ENCODE measurements at regions not wholly inside any gene's neighbourhood (a gene's known extent, or its start where the extent isn't known, plus 50 kb on each side); places are given as distances from the start of the nearest gene placed in this dataset.

DNA sequence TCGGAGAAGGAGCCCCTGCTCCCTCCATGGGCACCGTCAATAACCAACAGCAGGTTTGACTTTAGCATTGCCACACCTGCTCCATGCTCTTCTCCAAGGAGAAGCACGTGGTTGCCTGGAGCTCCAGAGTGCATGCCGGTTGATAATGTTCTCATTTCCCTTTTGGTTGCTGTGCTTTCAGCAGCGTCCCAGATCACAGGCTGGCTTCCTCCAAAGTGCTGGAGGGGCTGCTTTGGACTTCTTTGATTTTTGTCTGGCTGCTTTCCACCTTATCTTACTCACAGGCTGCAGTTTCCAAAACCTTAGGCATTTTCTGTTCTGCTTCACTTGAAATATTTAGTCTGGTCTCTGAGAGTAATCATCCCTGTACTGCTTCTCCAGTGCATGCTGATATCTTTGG, 123.8 kb upstream of the IRS2 start:
- in situ Hi-C loops (cut with MboI; ENCODE audit: low sequenced_read_pairs), result no loop called here

DNA sequence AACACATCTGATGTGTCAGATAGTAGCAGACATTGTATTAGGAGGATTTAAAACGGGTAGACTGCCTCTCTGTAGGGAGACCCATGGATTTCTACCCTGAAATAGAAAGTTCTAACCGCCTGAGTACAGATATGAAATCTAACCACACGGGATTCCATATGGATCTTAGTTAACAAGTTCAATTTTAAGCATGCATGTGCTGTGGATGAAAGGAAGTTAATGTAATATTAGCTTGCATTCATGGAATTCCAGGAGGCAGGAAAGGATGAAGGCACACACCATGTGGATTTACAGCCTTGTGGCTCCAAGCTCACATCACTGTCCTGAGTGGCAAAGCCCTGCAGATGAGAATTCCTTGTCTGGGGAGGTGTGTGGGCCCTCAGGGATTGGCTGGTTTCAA, 120.6 kb upstream of the IRS2 start:
- H3K9me3 ChIP-seq, result no peaks in the 10 kb centered on the region
- no peaks in the 10 kb centered on the region for H3K4me1 ChIP-seq
- no peaks in the 10 kb centered on the region for H3K27me3 ChIP-seq (ENCODE audit: low read depth)
- no peak for DNase-seq (ENCODE audit: low spot score in 2 of 2)
- H3K4me3 ChIP-seq, result no peak overlapping the region
- H3K36me3 ChIP-seq (replicated peaks), result no peaks in the 10 kb centered on the region
- in situ Hi-C loops (cut with MboI; ENCODE audit: low sequenced_read_pairs), result no loop called here

More for the DNA sequence above, 123.8 kb upstream of the IRS2 start:
- Histone ChIP-seq H3K27me3 (ENCODE audit: low read depth) (no peaks in the 10 kb centered on the region), H3K4me3 (no peak overlapping the region), H3K9me3 (no peaks in the 10 kb centered on the region), H3K4me1 (no peaks in the 10 kb centered on the region), H3K36me3 (replicated peaks) (no peaks in the 10 kb centered on the region)
- no peak for DNase-seq (ENCODE audit: low spot score in 2 of 2)

DNA sequence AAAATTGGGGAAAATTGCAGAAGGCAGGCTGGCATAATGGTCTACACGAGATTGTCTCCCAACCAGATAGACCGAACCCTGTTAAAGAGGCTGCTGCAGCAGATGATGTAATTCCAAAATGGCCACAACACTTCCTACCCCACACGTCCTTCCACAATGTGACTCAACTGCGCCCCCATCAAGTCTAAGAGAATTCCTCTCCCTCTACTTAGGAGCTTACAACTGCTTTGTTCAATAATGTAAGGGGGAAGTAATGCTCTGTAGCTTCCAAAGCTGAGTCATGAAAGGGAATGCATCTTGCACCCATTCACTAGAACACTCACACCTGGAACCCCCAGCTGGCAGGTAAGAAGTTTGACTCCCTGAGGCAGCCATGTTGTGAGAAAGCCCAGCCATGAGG, 117.8 kb upstream of the IRS2 start:
- Histone ChIP-seq H3K4me1 (no peaks in the 10 kb centered on the region), H3K27me3 (ENCODE audit: low read depth) (no peaks in the 10 kb centered on the region), H3K9me3 (no peaks in the 10 kb centered on the region), H3K36me3 (replicated peaks) (no peaks in the 10 kb centered on the region), H3K4me3 (no peak overlapping the region)
- in situ Hi-C loops (cut with MboI; ENCODE audit: low sequenced_read_pairs), result no loop called here
- DNase-seq (ENCODE audit: low spot score in 2 of 2), result peak in 1 of 2 experiments; percentile 22

DNA sequence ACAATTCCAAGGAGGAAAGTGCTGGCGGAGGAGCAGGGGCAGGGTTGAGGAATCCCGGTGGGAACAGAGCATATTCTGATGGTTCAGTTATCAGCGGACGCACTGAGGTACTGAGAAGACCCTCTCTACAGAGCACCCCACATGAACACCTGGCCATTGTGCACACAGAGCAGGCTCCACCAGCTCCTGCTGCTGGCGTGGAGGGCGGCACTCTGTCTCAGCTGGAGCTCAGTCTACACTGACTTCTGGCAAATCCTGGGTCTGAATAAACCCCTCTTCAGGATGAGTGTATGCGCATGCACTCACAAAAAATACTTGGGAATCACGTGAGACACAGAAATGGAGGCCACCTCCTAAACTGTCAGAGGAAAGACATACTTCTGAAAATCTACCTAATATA, 114.4 kb upstream of the IRS2 start:
- Histone ChIP-seq H3K36me3 (replicated peaks) (no peaks in the 10 kb centered on the region), H3K4me3 (no peak overlapping the region), H3K27me3 (ENCODE audit: low read depth) (no peaks in the 10 kb centered on the region), H3K9me3 (no peaks in the 10 kb centered on the region), H3K4me1 (no peaks in the 10 kb centered on the region)
- in situ Hi-C loops (cut with MboI; ENCODE audit: low sequenced_read_pairs), result no loop called here
- DNase-seq (ENCODE audit: low spot score in 2 of 2), result no peak

DNA sequence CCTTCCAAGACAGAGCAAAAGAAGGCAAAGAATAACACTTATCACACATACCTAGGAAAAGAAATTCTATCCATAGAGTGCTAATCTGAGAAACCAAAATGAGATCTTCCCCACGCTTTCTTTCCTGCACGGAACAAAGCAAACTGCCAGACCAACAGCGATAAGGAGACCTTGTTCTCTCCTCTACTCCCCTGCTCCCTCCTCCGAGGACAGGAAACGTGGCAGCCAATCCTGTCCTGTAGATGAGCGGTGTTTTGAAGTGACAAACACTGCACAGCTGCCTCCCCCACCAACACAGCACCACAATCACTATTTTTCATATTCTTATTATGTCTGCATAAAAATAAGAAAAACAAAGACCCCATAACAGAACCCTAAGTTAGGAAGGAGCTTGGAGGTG, 113.9 kb upstream of the IRS2 start:
- H3K36me3 ChIP-seq (replicated peaks), result no peaks in the 10 kb centered on the region
- no peaks in the 10 kb centered on the region for H3K9me3 ChIP-seq
- no peaks in the 10 kb centered on the region for H3K4me1 ChIP-seq
- no peak overlapping the region for H3K4me3 ChIP-seq
- H3K27me3 ChIP-seq (ENCODE audit: low read depth), result no peaks in the 10 kb centered on the region
- in situ Hi-C loops (cut with MboI; ENCODE audit: low sequenced_read_pairs), result no loop called here
- no peak for DNase-seq (ENCODE audit: low spot score in 2 of 2)

DNA sequence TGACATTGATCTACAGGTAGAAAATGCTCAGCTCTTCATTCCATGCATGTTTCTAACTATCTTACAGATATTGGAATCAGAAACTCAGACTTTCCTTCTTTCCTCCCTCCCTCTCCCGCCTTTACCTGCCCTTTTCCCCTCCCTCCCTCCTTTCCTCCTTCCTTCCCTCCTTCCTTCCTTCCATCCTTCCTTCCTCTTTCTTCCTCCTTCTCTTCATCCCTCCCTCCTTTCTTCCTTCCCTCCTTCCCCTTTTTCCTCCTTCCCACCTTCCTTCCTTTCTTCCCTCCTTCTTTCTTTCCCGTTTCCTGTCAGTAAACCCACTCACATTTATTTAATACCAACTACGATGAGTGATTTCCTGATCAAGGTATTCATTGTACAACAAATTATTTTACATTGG, 113.4 kb upstream of the IRS2 start:
- Histone ChIP-seq H3K4me3 (no peak overlapping the region), H3K4me1 (no peaks in the 10 kb centered on the region), H3K27me3 (ENCODE audit: low read depth) (no peaks in the 10 kb centered on the region), H3K9me3 (no peaks in the 10 kb centered on the region), H3K36me3 (replicated peaks) (no peaks in the 10 kb centered on the region)
- in situ Hi-C loops (cut with MboI; ENCODE audit: low sequenced_read_pairs), result no loop called here
- no peak for DNase-seq (ENCODE audit: low spot score in 2 of 2)

DNA sequence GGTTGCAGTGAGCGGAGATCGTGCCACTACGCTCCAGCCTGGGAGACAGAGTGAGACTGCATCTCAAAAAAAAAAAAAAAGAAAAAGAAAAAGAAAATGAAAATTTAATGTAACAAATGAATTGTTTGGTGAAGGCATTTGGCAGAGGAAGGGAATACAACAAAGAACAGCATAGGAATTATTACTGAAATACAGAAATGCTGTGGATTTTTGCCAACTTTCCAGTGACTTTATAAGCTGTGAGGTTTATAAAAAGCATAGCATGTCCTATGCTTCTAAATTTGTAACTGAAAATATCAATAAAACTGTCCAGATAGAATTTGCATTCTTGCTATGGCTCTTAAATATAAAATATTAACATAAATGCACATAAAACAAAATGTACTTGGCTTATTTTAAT, 112.9 kb upstream of the IRS2 start:
- Histone ChIP-seq H3K27me3 (ENCODE audit: low read depth) (no peaks in the 10 kb centered on the region), H3K36me3 (replicated peaks) (no peaks in the 10 kb centered on the region), H3K4me1 (no peaks in the 10 kb centered on the region), H3K9me3 (no peaks in the 10 kb centered on the region), H3K4me3 (no peak overlapping the region)
- no peak for DNase-seq (ENCODE audit: low spot score in 2 of 2)
- in situ Hi-C loops (cut with MboI; ENCODE audit: low sequenced_read_pairs), result no loop called here

DNA sequence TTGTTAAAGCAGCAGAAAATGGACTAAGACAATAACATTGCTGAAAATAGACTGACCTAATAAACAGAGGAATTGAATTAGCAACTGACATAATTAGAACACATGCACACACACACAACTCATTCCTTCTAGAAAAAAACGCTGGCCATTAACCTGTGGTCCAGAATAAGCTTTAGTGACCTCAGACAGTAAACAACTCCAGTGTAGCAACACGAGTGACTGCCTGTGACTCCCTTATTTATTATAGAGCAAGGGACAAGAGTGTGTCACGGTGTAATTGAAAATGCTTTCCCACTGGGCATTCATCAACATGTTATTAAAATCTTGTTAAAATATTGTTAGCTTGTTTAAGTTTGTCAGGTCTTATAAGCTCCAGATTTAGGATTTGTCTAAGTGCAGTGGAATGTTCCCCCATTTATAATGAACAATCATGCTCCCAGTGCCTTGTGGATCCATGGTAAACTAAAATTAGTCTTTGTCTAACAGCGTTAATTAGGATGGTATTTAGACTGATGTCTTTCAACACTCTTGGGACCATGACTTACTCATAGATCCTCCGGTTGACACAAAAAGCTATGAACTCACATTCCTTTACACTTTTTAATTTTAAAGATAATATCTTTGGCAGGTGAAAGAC, 111.7 kb upstream of the IRS2 start:
- H3K4me3 ChIP-seq, result no peak overlapping the region
- DNase-seq (ENCODE audit: low spot score in 2 of 2), result no peak
- in situ Hi-C loops (cut with MboI; ENCODE audit: low sequenced_read_pairs), result no loop called here
- H3K9me3 ChIP-seq, result no peaks in the 10 kb centered on the region
- H3K27me3 ChIP-seq (ENCODE audit: low read depth), result no peaks in the 10 kb centered on the region
- H3K36me3 ChIP-seq (replicated peaks), result no peaks in the 10 kb centered on the region
- H3K4me1 ChIP-seq, result no peaks in the 10 kb centered on the region

DNA sequence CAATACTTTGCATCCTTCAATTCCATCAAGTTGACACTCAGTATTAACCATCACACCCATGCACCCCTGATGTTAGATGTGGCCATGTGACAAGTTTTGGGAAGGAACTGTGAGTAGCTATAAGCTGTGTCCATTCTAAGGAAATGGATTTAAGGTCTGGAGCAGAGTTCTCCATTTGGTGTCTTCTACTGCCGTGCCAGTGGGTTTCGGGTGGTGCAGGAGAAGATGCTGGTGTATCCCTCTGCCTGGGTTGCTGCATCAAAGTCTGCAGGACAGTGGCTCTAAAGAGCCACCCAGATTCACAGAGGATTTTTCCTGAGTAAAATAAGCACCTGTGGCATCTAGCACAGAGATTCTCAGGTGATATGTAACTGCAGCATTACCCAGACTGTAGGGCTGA, 105.7 kb upstream of the IRS2 start:
- no peaks in the 10 kb centered on the region for H3K36me3 ChIP-seq (replicated peaks)
- no peaks in the 10 kb centered on the region for H3K27me3 ChIP-seq (ENCODE audit: low read depth)
- no peak overlapping the region for H3K4me3 ChIP-seq
- DNase-seq (ENCODE audit: low spot score in 2 of 2), result no peak
- in situ Hi-C loops (cut with MboI; ENCODE audit: low sequenced_read_pairs), result no loop called here
- H3K4me1 ChIP-seq, result no peaks in the 10 kb centered on the region
- no peaks in the 10 kb centered on the region for H3K9me3 ChIP-seq

DNA sequence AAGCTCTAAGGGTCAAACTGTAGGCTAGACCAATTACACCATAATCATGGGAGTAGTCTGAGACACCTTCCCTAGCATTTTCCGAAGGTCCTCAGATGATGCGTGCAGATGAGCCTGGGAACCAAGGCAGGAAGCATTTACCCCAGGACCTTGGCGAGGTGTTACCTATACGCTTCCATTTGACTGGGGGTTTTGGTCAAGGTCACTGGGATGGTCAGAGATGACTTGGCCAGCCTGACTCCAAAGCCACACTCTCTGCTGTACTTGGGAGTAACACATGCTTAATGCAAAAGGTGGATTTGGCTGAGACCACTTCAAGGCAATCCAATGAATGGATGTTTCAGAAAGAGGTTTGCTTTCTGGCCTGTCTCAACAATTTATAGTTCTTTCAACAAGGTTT, 98.9 kb upstream of the IRS2 start:
- in situ Hi-C loops (cut with MboI; ENCODE audit: low sequenced_read_pairs), result no loop called here
- DNase-seq (ENCODE audit: low spot score in 2 of 2), result no peak
- Histone ChIP-seq H3K4me3 (no peak overlapping the region), H3K36me3 (replicated peaks) (no peaks in the 10 kb centered on the region), H3K27me3 (ENCODE audit: low read depth) (no peaks in the 10 kb centered on the region), H3K4me1 (no peaks in the 10 kb centered on the region), H3K9me3 (no peaks in the 10 kb centered on the region)

DNA sequence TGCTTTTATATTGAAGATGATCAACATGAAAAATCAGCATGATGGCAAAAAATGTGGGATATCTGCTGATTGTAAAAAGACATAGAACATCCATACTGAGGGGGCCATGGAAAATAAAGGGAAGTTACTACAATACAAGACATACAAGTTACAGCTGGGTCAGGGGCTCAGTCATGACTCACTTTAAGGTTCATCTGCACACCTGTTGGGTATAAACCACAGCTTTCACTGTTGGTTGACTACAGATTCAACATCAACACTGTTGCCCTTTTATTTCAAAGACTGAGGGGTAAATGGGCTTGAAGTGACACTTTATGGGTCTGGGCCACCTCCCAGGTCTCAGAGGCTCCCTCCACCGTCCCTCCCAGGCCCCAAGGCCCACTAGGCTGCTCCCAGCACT, 98.1 kb upstream of the IRS2 start:
- H3K27me3 ChIP-seq (ENCODE audit: low read depth), result no peaks in the 10 kb centered on the region
- no peak overlapping the region for H3K4me3 ChIP-seq
- H3K9me3 ChIP-seq, result no peaks in the 10 kb centered on the region
- H3K4me1 ChIP-seq, result no peaks in the 10 kb centered on the region
- H3K36me3 ChIP-seq (replicated peaks), result no peaks in the 10 kb centered on the region
- DNase-seq (ENCODE audit: low spot score in 2 of 2), result no peak
- in situ Hi-C loops (cut with MboI; ENCODE audit: low sequenced_read_pairs), result no loop called here

DNA sequence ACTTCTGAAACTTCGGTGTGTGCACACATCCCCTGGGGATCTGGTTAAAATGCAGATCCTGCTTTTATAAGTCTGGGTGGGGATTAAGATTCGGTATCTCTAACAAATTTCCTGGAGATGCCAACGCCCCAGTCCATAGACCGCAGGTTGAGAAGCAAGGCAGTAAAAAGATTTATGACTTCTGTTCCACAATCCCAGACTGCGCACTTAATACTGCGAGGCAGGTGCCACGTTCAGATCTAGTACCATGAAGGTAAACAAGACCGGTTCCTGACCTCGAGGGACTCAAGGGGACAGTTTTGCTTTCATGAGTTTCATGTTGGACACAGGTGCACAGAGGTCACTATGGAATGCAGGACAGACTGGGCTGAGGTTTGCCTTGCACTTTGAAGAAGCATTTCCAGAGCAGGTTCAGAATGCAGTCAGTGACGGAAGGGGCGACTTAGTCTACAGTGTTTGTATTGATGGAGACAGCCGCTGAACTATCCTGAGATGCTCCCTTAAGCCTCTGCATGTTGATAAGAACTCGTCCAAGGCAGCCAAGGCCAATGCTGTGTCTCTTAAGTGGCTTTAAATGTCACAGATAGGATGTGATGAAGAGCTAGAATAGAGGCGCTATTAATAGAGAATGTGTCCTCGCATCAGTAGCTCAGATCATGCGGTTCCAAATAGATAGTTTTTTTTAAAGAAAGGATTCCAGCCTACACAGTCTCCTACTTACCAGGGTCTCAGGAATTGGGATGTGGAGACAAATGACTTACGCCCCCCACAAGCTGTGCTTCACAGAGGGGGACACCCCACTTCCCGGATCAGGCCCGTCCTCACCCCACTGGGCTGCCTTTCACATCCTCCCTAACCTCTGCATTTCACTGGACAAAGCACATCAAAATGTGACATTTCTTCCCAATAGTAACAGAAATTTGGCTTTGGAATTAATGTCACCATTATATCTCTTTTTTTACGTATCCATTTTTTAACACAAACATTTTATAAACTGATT, 97.1 kb upstream of the IRS2 start:
- no peak for DNase-seq (ENCODE audit: low spot score in 2 of 2)
- in situ Hi-C loops (cut with MboI; ENCODE audit: low sequenced_read_pairs), result no loop called here
- H3K36me3 ChIP-seq (replicated peaks), result no peaks in the 10 kb centered on the region
- no peaks in the 10 kb centered on the region for H3K9me3 ChIP-seq
- H3K4me1 ChIP-seq, result no peaks in the 10 kb centered on the region
- no peaks in the 10 kb centered on the region for H3K27me3 ChIP-seq (ENCODE audit: low read depth)
- no peak overlapping the region for H3K4me3 ChIP-seq

DNA sequence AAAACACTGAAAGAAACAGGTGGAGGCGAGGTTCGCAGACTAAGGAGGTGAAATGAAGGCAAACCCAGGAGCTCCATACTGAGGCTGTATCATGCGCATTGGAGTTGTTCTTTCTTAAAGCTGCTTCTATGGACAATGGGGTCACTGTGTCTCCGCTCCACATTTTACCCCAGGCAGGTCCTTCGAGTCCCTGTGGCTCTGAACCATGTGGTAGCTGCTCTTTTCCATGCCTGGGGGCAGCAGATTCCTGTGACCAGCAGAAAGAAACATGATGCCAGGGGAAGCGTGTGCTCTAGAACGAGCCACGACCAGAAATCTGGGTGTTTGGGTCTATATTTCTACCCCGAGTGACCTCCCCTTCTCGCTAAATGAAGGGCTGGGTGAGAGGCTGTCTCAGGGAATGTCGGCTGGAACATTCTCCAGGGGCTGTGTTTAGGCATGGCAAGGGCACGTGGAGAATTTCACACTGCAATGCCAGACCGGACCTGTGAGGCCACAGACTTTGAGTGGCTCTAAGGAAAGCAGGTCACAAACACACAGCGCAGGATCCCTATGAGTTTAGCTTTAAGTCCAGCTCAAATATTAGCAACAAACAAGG, 95.7 kb upstream of the IRS2 start:
- in situ Hi-C loops (cut with MboI; ENCODE audit: low sequenced_read_pairs), result no loop called here
- H3K4me1 ChIP-seq, result no peaks in the 10 kb centered on the region
- no peaks in the 10 kb centered on the region for H3K36me3 ChIP-seq (replicated peaks)
- DNase-seq (ENCODE audit: low spot score in 2 of 2), result no peak
- H3K27me3 ChIP-seq (ENCODE audit: low read depth), result no peaks in the 10 kb centered on the region
- H3K9me3 ChIP-seq, result no peaks in the 10 kb centered on the region
- H3K4me3 ChIP-seq, result no peak overlapping the region

DNA sequence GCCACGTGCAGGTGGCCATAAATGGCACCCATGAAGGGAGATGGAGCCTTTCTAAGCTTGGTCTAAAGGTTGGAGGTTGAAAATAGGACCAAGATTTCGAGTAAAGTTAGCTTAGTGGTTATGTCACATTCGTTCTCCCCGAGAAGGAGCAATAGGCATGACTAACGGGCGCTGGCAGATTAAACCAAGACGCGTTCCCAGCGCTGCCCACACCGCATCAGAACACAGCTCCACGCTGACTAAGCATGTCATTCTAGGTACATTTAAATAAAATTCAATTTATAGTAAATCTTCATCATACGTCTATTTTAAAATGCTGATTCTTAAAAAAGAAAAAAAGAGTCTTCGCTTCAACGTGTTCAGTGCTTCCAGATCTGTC, 95.0 kb upstream of the IRS2 start:
- Histone ChIP-seq H3K4me3 (no peak overlapping the region), H3K9me3 (no peaks in the 10 kb centered on the region), H3K27me3 (ENCODE audit: low read depth) (no peaks in the 10 kb centered on the region), H3K4me1 (no peaks in the 10 kb centered on the region), H3K36me3 (replicated peaks) (no peaks in the 10 kb centered on the region)
- no peak for DNase-seq (ENCODE audit: low spot score in 2 of 2)
- in situ Hi-C loops (cut with MboI; ENCODE audit: low sequenced_read_pairs), result no loop called here

Data from HAP-1 (cell line).